ENCODE measurements at regions not wholly inside any gene's neighbourhood (a gene's known extent, or its start where the extent isn't known, plus 50 kb on each side); places are given as distances from the start of the nearest gene placed in this dataset.

GRCh38 chr3:75075158-75075557 lies 460.7 kb upstream of the CNTN3 start:
- no peaks in the 10 kb centered on the region for H3K36me3 ChIP-seq (ENCODE audit: insufficient read depth)
- H3K4me3 ChIP-seq (ENCODE audit: low read depth, low read length) = no peak overlapping the region
- 97% methylated on average over 1 of the region's 1 CpG for WGBS
- H3K4me1 ChIP-seq (ENCODE audit: insufficient read depth) = no peaks in the 10 kb centered on the region
- no peak overlapping the region for H3K27ac ChIP-seq (ENCODE audit: low read depth)
- no peak for DNase-seq (ENCODE audit: extremely low spot score)

GRCh38 chr3:75076481-75076880 lies 462.0 kb upstream of the CNTN3 start:
- Histone ChIP-seq H3K36me3 (ENCODE audit: insufficient read depth) (no peaks in the 10 kb centered on the region), H3K4me3 (ENCODE audit: low read depth, low read length) (no peak overlapping the region), H3K4me1 (ENCODE audit: insufficient read depth) (no peaks in the 10 kb centered on the region), H3K27ac (ENCODE audit: low read depth) (no peak overlapping the region)
- no peak for DNase-seq (ENCODE audit: extremely low spot score)
- WGBS = 89% methylated on average over 2 of the region's 2 CpGs

- Histone ChIP-seq H3K36me3 (ENCODE audit: insufficient read depth) (no peaks in the 10 kb centered on the region), H3K27ac (ENCODE audit: low read depth) (no peak overlapping the region), H3K4me1 (ENCODE audit: insufficient read depth) (no peaks in the 10 kb centered on the region), H3K4me3 (ENCODE audit: low read depth, low read length) (no peak overlapping the region)
- no peak for DNase-seq (ENCODE audit: extremely low spot score)
Measured at GRCh38 chr3:75078290-75078689, 463.8 kb upstream of the CNTN3 start.

- H3K36me3 ChIP-seq (ENCODE audit: insufficient read depth) = no peaks in the 10 kb centered on the region
- H3K4me3 ChIP-seq (ENCODE audit: low read depth, low read length) = no peak overlapping the region
- H3K27ac ChIP-seq (ENCODE audit: low read depth) = no peak overlapping the region
- 81% methylated on average over 4 of the region's 4 CpGs for WGBS
- DNase-seq (ENCODE audit: extremely low spot score) = no peak
- no peaks in the 10 kb centered on the region for H3K4me1 ChIP-seq (ENCODE audit: insufficient read depth)
Measured at GRCh38 chr3:75082845-75083244, 468.4 kb upstream of the CNTN3 start.

- no peak for DNase-seq (ENCODE audit: extremely low spot score)
- 87% methylated on average over 3 of the region's 3 CpGs for WGBS
Measured at GRCh38 chr3:75089841-75090240, 475.4 kb upstream of the CNTN3 start.

GRCh38 chr3:75101329-75102147 lies 487.1 kb upstream of the CNTN3 start:
- Histone ChIP-seq H3K4me3 (ENCODE audit: low read depth, low read length) (no peak overlapping the region), H3K4me1 (ENCODE audit: insufficient read depth) (no peaks in the 10 kb centered on the region), H3K27ac (ENCODE audit: low read depth) (no peak overlapping the region), H3K36me3 (ENCODE audit: insufficient read depth) (no peaks in the 10 kb centered on the region)
- WGBS = 50% methylated on average over 11 of the region's 11 CpGs
- no peak for DNase-seq (ENCODE audit: extremely low spot score)

More at GRCh38 chr3:75089841-75090240, 475.4 kb upstream of the CNTN3 start:
- H3K27ac ChIP-seq (ENCODE audit: low read depth) = no peak overlapping the region
- H3K36me3 ChIP-seq (ENCODE audit: insufficient read depth) = no peaks in the 10 kb centered on the region
- H3K4me3 ChIP-seq (ENCODE audit: low read depth, low read length) = no peak overlapping the region
- H3K4me1 ChIP-seq (ENCODE audit: insufficient read depth) = no peaks in the 10 kb centered on the region

GRCh38 chr3:75110741-75111140 lies 496.3 kb upstream of the CNTN3 start:
- H3K4me3 ChIP-seq (ENCODE audit: low read depth, low read length) = no peak overlapping the region
- H3K36me3 ChIP-seq (ENCODE audit: insufficient read depth) = no peaks in the 10 kb centered on the region
- no peak overlapping the region for H3K27ac ChIP-seq (ENCODE audit: low read depth)
- WGBS = 81% methylated on average over 1 of the region's 1 CpG
- H3K4me1 ChIP-seq (ENCODE audit: insufficient read depth) = no peaks in the 10 kb centered on the region
- DNase-seq (ENCODE audit: extremely low spot score) = no peak

GRCh38 chr3:75115695-75116094 lies 501.2 kb upstream of the CNTN3 start:
- no peak overlapping the region for H3K4me3 ChIP-seq (ENCODE audit: low read depth, low read length)
- no peaks in the 10 kb centered on the region for H3K36me3 ChIP-seq (ENCODE audit: insufficient read depth)
- WGBS = 82% methylated on average over 2 of the region's 2 CpGs
- no peak for DNase-seq (ENCODE audit: extremely low spot score)
- H3K27ac ChIP-seq (ENCODE audit: low read depth) = no peak overlapping the region
- no peaks in the 10 kb centered on the region for H3K4me1 ChIP-seq (ENCODE audit: insufficient read depth)

GRCh38 chr3:75118779-75119178 lies 504.3 kb upstream of the CNTN3 start:
- DNase-seq (ENCODE audit: extremely low spot score) = no peak
- no peaks in the 10 kb centered on the region for H3K36me3 ChIP-seq (ENCODE audit: insufficient read depth)
- H3K4me1 ChIP-seq (ENCODE audit: insufficient read depth) = no peaks in the 10 kb centered on the region
- H3K4me3 ChIP-seq (ENCODE audit: low read depth, low read length) = no peak overlapping the region
- H3K27ac ChIP-seq (ENCODE audit: low read depth) = no peak overlapping the region
- 99% methylated on average over 1 of the region's 1 CpG for WGBS

- Histone ChIP-seq H3K36me3 (ENCODE audit: insufficient read depth) (no peaks in the 10 kb centered on the region), H3K27ac (ENCODE audit: low read depth) (no peak overlapping the region), H3K4me3 (ENCODE audit: low read depth, low read length) (no peak overlapping the region), H3K4me1 (ENCODE audit: insufficient read depth) (no peaks in the 10 kb centered on the region)
- no peak for DNase-seq (ENCODE audit: extremely low spot score)
Measured at GRCh38 chr3:75126556-75126955, 512.1 kb upstream of the CNTN3 start.

GRCh38 chr3:75129101-75129500 lies 514.6 kb upstream of the CNTN3 start:
- no peaks in the 10 kb centered on the region for H3K4me1 ChIP-seq (ENCODE audit: insufficient read depth)
- no peak overlapping the region for H3K27ac ChIP-seq (ENCODE audit: low read depth)
- no peak for DNase-seq (ENCODE audit: extremely low spot score)
- H3K4me3 ChIP-seq (ENCODE audit: low read depth, low read length) = no peak overlapping the region
- no peaks in the 10 kb centered on the region for H3K36me3 ChIP-seq (ENCODE audit: insufficient read depth)
- WGBS = 39% methylated on average over 2 of the region's 2 CpGs

- WGBS = 92% methylated on average over 14 of the region's 14 CpGs
- Histone ChIP-seq H3K4me1 (ENCODE audit: insufficient read depth) (no peaks in the 10 kb centered on the region), H3K27ac (ENCODE audit: low read depth) (no peak overlapping the region), H3K4me3 (ENCODE audit: low read depth, low read length) (no peak overlapping the region), H3K36me3 (ENCODE audit: insufficient read depth) (no peaks in the 10 kb centered on the region)
- DNase-seq (ENCODE audit: extremely low spot score) = no peak
Measured at GRCh38 chr3:75136100-75136897, 521.8 kb upstream of the CNTN3 start.

- WGBS = 93% methylated on average over 7 of the region's 7 CpGs
- Histone ChIP-seq H3K4me1 (ENCODE audit: insufficient read depth) (no peaks in the 10 kb centered on the region), H3K27ac (ENCODE audit: low read depth) (no peak overlapping the region), H3K36me3 (ENCODE audit: insufficient read depth) (no peaks in the 10 kb centered on the region), H3K4me3 (ENCODE audit: low read depth, low read length) (no peak overlapping the region)
- DNase-seq (ENCODE audit: extremely low spot score) = no peak
Measured at GRCh38 chr3:75138345-75138744, 523.9 kb upstream of the CNTN3 start.

GRCh38 chr3:75140904-75141615 lies 523.1 kb upstream of the FRG2C start:
- H3K27ac ChIP-seq (ENCODE audit: low read depth) = no peak overlapping the region
- H3K36me3 ChIP-seq (ENCODE audit: insufficient read depth) = no peaks in the 10 kb centered on the region
- no peak overlapping the region for H3K4me3 ChIP-seq (ENCODE audit: low read depth, low read length)
- no peaks in the 10 kb centered on the region for H3K4me1 ChIP-seq (ENCODE audit: insufficient read depth)
- WGBS = 90% methylated on average over 8 of the region's 8 CpGs
- no peak for DNase-seq (ENCODE audit: extremely low spot score)

All from urinary bladder (tissue), 3 donors.